Thoracic aorta (tissue), 2 donors: ENCODE measurements at regions not wholly inside any gene's neighbourhood (a gene's known extent, or its start where the extent isn't known, plus 50 kb on each side); places are given as distances from the start of the nearest gene placed in this dataset.
"Not testable (repeated sequence)": the region's sequence is repeated elsewhere in the genome, so short reads cannot be mapped to it uniquely, and the experiment has no call there.

ENCODE experiments used
- ATAC-seq: fragments of 150-250 bp; one replicate; pipeline ENCODE4 v1.8.0; 2017; ENCODE audit warnings: low read depth; ENCODE audit not compliant: insufficient number of reproducible peaks, low FRiP score
- DNase-seq: peaks from one replicate; pipeline ENCODE4 v3.0.0-alpha.2; 2020; ENCODE audit warnings: low spot score
- H3K27ac ChIP-seq, 2 donors: fragments of 200-600 bp; sonication (generic); 1 replicate in 1 of 2; 2 replicates in 1 of 2; pipeline ENCODE4 v1.5.1; 2016; ENCODE audit warnings: mild to moderate bottlenecking in 2 of 2, moderate library complexity in 2 of 2
- H3K27me3 ChIP-seq: fragments of 200-600 bp; sonication (generic); replicated peaks from 2 replicates; pipeline ENCODE4 v1.6.0; 2016; ENCODE audit warnings: mild to moderate bottlenecking; ENCODE audit not compliant: insufficient read depth
- H3K36me3 ChIP-seq: fragments of 200-600 bp; sonication (generic); one replicate; pipeline ENCODE4 v1.5.1; 2016
- H3K4me1 ChIP-seq, 2 donors: fragments of 200-600 bp; sonication (generic); 1 replicate in 1 of 2; 2 replicates in 1 of 2; pipeline versions ENCODE4 v1.5.1 to v1.6.0; 2016; ENCODE audit warnings: low read depth in 2 of 2, mild to moderate bottlenecking in 1 of 2; ENCODE audit not compliant: control insufficient read depth in 1 of 2
- H3K4me3 ChIP-seq: fragments of 200-600 bp; sonication (generic); 2 replicates; pipeline ENCODE4 v1.5.1; 2016; ENCODE audit warnings: mild to moderate bottlenecking
- H3K9me3 ChIP-seq: fragments of 200-600 bp; sonication (generic); 2 replicates; pipeline ENCODE4 v1.5.1; 2016
- TF ChIP-seq, protein P1 (sequence below): fragments of 200-600 bp; sonication (generic); IDR thresholded peaks from one replicate; pipeline ENCODE4 v1.5.1; 2019; ENCODE audit warnings: antibody characterized with exemption

DNA sequence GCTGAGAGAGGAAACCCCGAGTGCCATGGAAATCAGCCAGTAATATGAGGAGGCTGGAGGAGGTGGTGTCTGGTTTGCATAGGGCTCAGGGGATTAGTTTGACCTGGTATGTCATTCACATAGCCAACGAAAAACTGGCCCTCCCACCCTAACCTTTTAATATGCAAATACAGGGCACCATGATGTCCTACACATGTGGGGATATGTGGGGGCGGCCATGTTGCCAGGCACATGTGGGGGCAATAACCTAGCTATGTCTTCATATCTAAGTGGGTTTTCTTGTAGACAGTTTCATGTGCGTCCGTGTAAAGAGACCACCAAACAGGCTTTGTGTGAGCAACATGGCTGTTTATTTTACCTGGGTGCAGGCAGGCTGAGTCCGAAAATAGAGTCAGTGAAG lies 110.1 kb downstream of the MOBP start:
- Histone ChIP-seq H3K27ac (no peak overlapping the region), H3K4me3 (no peak overlapping the region), H3K9me3 (no peaks in the 10 kb centered on the region), H3K4me1 (no peaks in the 10 kb centered on the region), H3K36me3 (no peaks in the 10 kb centered on the region), H3K27me3 (no peaks in the 10 kb centered on the region)
- TF ChIP-seq, protein P1, sequence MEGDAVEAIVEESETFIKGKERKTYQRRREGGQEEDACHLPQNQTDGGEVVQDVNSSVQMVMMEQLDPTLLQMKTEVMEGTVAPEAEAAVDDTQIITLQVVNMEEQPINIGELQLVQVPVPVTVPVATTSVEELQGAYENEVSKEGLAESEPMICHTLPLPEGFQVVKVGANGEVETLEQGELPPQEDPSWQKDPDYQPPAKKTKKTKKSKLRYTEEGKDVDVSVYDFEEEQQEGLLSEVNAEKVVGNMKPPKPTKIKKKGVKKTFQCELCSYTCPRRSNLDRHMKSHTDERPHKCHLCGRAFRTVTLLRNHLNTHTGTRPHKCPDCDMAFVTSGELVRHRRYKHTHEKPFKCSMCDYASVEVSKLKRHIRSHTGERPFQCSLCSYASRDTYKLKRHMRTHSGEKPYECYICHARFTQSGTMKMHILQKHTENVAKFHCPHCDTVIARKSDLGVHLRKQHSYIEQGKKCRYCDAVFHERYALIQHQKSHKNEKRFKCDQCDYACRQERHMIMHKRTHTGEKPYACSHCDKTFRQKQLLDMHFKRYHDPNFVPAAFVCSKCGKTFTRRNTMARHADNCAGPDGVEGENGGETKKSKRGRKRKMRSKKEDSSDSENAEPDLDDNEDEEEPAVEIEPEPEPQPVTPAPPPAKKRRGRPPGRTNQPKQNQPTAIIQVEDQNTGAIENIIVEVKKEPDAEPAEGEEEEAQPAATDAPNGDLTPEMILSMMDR, result no peak
- no peak for DNase-seq
- ATAC-seq, result no peak

DNA sequence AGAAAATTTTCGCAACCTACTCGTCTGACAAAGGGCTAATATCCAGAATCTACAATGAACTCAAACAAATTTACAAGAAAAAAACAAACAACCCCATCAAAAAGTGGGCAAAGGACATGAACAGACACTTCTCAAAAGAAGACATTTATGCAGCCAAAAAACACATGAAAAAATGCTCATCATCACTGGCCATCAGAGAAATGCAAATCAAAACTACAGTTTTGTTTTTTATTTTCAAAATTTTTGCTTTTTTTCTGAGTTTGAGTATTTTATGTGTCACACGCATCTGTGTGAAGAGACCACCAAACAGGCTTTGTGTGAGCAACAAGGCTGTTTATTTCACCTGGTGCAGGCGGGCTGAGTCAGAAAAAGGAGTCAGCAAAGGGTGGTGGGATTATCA lies 118.7 kb downstream of the MOBP start:
- ATAC-seq, H3K36me3 ChIP-seq, H3K4me1 ChIP-seq: not testable (repeated sequence)

DNA sequence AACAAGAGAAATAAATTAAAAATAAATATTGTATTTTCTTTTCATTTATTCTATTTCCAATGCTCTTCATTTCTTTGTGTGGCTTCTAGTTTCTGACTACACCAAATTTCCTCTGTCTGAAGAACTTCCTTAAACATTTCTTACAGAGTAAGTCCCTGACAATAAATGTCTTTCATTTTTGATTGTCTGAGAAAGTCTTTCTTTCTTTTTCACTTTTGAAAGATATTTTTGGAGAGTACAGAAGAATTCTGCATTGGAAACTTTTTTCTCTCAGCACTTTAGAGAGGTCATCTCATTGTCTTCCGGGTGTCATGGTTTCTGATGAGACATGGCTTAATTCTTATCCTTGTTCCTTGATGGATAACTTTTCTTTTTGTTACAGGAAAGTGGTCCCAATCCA lies 119.6 kb downstream of the MOBP start:
- ATAC-seq (no peak), DNase-seq (no peak)
- H3K36me3 ChIP-seq, result no peaks in the 10 kb centered on the region
- H3K4me3 ChIP-seq, result no peak overlapping the region
- TF ChIP-seq, protein P1, result no peak
- no peaks in the 10 kb centered on the region for H3K4me1 ChIP-seq
- H3K9me3 ChIP-seq, result no peaks in the 10 kb centered on the region
- no peaks in the 10 kb centered on the region for H3K27me3 ChIP-seq
- no peak overlapping the region for H3K27ac ChIP-seq

More for the DNA sequence above, 118.7 kb downstream of the MOBP start:
- DNase-seq, H3K4me3 ChIP-seq, H3K9me3 ChIP-seq, H3K27me3 ChIP-seq, H3K27ac ChIP-seq: not testable (repeated sequence)

DNA sequence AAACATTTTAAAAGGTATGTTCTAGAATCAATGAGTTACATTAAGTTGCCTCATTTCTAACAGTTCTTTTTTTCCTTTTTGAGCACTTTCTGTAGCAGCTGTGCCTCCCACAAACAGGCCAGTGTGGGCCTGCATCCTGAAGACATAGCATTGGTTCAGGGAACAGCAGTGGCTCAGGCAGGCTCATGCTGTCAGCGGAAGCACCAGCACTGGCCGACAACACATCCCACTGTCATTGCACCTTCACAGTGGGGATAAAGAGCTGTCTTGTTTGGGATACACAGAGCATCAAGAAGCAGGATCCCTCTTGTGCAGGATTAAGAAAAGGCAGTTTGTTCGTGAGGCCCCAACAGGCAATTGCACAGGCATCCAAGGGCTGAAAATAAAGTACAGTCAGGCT lies 123.3 kb downstream of the MOBP start:
- H3K27ac ChIP-seq, result no peak overlapping the region
- no peaks in the 10 kb centered on the region for H3K36me3 ChIP-seq
- TF ChIP-seq, protein P1, result no peak
- no peak for DNase-seq
- no peak overlapping the region for H3K4me3 ChIP-seq
- H3K4me1 ChIP-seq, result no peaks in the 10 kb centered on the region
- no peaks in the 10 kb centered on the region for H3K9me3 ChIP-seq
- no peak for ATAC-seq
- H3K27me3 ChIP-seq, result no peaks in the 10 kb centered on the region

DNA sequence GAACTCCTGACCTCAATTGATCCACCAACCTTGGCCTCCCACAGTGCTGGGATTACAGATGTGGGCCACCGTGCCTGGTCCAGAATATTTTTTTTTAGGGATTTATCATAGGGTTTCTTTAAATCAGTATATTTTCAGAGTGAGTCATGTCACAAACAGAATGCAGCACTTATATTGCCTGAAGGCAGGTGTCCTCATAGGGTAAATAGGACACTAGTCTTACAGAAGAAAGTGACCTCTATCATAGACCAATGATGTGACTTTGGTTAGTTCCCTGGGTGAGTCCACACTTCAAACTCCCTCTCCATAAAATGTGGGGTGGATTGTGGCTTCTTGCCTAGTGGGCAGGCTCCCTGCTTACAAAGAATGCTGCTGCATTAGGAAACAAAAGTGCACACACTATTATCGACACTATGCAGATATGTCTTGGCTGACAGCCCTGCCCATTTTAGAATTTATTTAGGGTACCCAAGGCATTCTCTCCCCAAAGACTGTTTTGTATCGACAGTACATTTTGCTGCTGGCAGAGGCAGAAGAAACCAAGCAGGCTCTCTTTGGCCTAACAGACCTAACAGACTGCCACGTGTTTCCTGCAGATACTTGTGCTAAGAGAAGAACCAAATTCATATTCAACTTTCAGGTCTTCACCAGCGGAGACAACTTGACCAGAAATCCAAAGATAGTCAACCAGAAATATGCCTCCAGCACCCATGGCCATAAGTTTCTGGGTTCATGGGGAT lies 125.0 kb downstream of the MOBP start:
- Histone ChIP-seq H3K4me1 (no peaks in the 10 kb centered on the region), H3K36me3 (no peaks in the 10 kb centered on the region), H3K27ac (no peak overlapping the region), H3K4me3 (no peak overlapping the region), H3K27me3 (no peaks in the 10 kb centered on the region), H3K9me3 (no peaks in the 10 kb centered on the region)
- no peak for DNase-seq
- no peak for ATAC-seq
- TF ChIP-seq, protein P1, result no peak

DNA sequence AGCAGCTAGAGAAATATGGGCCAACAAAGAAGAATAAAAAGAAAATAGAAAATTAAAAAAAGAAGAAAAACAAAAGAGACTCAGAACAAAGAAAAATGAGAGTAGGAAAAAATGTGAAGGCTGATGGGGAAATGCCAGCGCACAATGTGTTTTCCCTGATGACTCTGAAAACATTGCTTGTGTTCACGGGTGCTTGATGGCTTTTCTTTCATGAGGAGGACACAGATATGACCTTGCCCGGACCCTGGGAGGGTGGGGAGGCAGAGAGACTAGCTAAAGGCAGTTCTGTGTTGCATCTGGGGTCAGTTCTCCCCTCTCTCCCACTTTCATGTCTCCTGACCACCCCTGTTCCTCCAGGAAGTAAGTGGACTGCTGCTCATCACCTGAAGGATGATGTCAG lies 125.9 kb downstream of the MOBP start:
- Histone ChIP-seq H3K4me1 (no peaks in the 10 kb centered on the region), H3K36me3 (no peaks in the 10 kb centered on the region), H3K27me3 (no peaks in the 10 kb centered on the region), H3K27ac (no peak overlapping the region), H3K9me3 (no peaks in the 10 kb centered on the region), H3K4me3 (no peak overlapping the region)
- ATAC-seq (no peak), DNase-seq (no peak)
- TF ChIP-seq, protein P1, result no peak
